ENCODE measurements at regions not wholly inside any gene's neighbourhood (a gene's known extent, or its start where the extent isn't known, plus 50 kb on each side); places are given as distances from the start of the nearest gene placed in this dataset.
"Not testable (repeated sequence)": the region's sequence is repeated elsewhere in the genome, so short reads cannot be mapped to it uniquely, and the experiment has no call there.

- ATAC-seq (no peak), DNase-seq (no peak)
- intact Hi-C loops (cut with micrococcal nuclease), result no loop called here
These were observed 592.6 kb upstream of the ADGRB3 start for GRCh38 chr6:68042339-68043121.

- DNase-seq, result no peak
- ATAC-seq, result no peak
These were observed 594.3 kb upstream of the ADGRB3 start for GRCh38 chr6:68040780-68041179.

GRCh38 chr6:68040312-68040778, 594.7 kb upstream of the ADGRB3 start:
- DNase-seq (no peak), ATAC-seq (no peak)
- intact Hi-C loops (cut with micrococcal nuclease), result no loop called here

More at GRCh38 chr6:68040780-68041179, 594.3 kb upstream of the ADGRB3 start:
- intact Hi-C loops (cut with micrococcal nuclease), result no loop called here

DNA sequence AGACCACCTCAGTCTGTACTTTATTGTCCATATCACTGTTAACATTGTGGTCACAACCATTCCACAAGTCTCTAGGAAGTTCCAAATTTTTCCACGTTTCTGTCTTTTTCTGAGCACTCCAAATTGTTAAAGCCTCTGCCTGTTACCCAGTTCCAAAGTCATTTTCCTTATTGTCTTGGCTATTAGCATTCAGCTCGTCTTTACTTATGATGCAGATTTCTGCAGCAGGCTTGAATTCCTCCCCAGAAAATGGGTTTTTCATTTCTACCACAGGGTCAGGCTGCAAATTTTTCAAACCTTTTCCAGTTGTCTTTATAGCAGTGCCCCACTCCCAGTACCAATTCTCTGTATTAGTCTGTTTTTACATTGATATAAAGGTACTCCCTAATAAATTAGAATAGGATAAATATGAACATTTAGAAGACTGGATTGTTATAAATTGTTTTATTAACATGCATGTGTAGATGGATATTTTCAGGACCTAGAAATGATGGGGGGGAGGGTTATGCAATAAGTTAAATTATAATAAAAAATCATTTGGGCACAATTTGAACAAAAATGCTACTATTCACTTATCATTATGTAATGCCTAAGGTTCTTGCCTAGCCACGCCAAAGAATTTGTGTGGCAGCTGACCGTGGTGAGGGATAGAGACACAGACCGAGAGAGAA, 595.3 kb upstream of the ADGRB3 start:
- no peak for DNase-seq
- intact Hi-C loops (cut with micrococcal nuclease), result no loop called here
- peak; percentile 53 for ATAC-seq

GRCh38 chr6:68038815-68039408, 596.2 kb upstream of the ADGRB3 start:
- DNase-seq (no peak), ATAC-seq (no peak)
- intact Hi-C loops (cut with micrococcal nuclease), result no loop called here

GRCh38 chr6:68032217-68032616, 602.9 kb upstream of the ADGRB3 start:
- ATAC-seq (no peak), DNase-seq (no peak)
- intact Hi-C loops (cut with micrococcal nuclease), result no loop called here

- DNase-seq, result no peak
- intact Hi-C loops (cut with micrococcal nuclease), result no loop called here
- no peak for ATAC-seq
These were observed 604.0 kb upstream of the ADGRB3 start for GRCh38 chr6:68031054-68031453.

- intact Hi-C loops (cut with micrococcal nuclease), result no loop called here
- no peak for DNase-seq
- no peak for ATAC-seq
These were observed 608.6 kb upstream of the ADGRB3 start for GRCh38 chr6:68026483-68026882.

DNA sequence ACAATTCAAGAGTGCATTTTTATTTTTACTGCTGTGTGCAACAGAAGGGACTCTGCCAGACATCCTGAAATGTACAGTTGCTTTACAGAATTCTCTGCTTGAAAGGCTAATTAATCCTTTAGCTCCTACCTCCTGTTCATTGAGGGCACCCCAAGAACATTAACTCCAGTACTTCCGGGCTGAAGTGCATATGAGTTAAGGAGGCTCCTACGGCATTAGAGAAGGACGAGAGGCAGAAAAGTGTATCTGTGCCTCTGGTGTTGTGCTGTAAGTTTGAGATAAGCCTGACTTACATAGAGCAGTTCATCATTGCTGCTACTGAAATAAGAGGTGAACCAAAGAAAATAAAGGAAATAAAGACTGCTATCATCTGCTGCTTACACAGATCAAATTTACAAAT, 609.3 kb upstream of the ADGRB3 start:
- DNase-seq, result no peak
- intact Hi-C loops (cut with micrococcal nuclease), result no loop called here
- no peak for ATAC-seq

GRCh38 chr6:68024570-68025269, 610.4 kb upstream of the ADGRB3 start:
- DNase-seq (no peak), ATAC-seq (no peak)
- intact Hi-C loops (cut with micrococcal nuclease), result no loop called here

- DNase-seq; ATAC-seq; intact Hi-C loops (cut with micrococcal nuclease): not testable (repeated sequence)
These were observed 612.1 kb upstream of the ADGRB3 start for GRCh38 chr6:68022968-68023367.

- ATAC-seq, result no peak
- intact Hi-C loops (cut with micrococcal nuclease), result no loop called here
- no peak for DNase-seq
These were observed 621.1 kb upstream of the ADGRB3 start for GRCh38 chr6:68013780-68014515.

GRCh38 chr6:68012822-68013221, 622.3 kb upstream of the ADGRB3 start:
- intact Hi-C loops (cut with micrococcal nuclease), result no loop called here
- ATAC-seq (no peak), DNase-seq (no peak)

DNA sequence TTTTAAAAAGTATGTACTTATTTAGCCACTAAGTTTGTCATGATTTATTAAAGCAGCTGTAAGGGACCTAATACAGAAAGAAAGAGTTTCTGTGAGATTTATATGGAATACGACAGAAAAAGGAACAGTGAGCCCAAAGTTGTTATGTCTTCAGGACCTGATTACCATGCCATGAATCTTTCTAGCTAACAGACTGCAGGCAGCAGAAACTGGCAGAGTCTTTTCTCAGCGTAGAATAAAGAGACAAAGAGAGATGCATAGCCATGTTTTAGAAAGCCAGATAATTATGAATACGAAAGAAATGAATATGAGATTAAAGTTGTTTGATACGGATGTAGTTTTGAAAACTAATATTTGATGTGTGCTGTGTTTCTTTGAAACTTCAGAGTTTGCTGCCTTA, 624.1 kb upstream of the ADGRB3 start:
- intact Hi-C loops (cut with micrococcal nuclease), result no loop called here
- DNase-seq (no peak), ATAC-seq (no peak)

GRCh38 chr6:68008445-68008844, 626.6 kb upstream of the ADGRB3 start:
- ATAC-seq (no peak), DNase-seq (no peak)
- intact Hi-C loops (cut with micrococcal nuclease), result no loop called here

DNA sequence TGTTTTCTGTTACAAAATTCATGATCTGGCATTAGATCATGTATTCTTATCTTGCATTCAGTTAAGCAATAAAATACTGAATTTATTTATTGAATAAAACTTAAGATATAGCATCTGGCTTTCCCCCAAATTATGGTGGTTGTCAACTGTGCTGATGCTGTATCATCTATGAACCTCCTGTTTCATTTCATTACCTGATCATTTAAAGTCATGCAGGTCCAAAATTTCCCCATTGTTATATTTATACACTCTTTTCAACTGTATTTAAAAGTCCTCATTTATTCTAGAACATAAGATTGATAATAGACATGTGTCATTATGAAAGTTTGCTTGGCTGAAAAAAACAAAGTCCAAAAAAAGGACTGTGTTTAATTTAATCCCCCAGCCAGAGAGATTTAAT, 627.4 kb upstream of the ADGRB3 start:
- intact Hi-C loops (cut with micrococcal nuclease), result no loop called here
- ATAC-seq (no peak), DNase-seq (no peak)

GRCh38 chr6:67986694-67987232, 648.3 kb upstream of the ADGRB3 start:
- intact Hi-C loops (cut with micrococcal nuclease), result no loop called here
- DNase-seq (no peak), ATAC-seq (no peak)

DNA sequence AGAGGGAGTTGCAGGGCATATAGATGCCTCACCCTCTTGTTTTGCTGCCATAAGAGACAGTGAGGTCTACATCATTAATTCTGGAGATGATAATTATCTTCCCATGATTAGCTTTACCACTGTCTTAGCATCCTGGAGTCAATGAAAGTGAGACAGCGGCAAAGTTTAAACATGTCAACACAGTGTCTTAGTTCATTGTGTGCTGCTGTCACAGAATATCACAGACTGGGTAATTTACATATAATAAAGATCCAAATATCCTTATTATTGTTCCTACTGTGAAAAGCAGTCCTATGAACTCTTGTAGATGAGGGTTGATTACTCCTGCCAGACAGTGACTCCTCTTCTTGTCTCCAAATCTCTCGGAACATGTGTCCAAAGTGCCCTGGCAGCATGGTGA, 658.6 kb upstream of the ADGRB3 start:
- no peak for DNase-seq
- intact Hi-C loops (cut with micrococcal nuclease), result no loop called here
- no peak for ATAC-seq

- ATAC-seq (no peak), DNase-seq (no peak)
- intact Hi-C loops (cut with micrococcal nuclease), result no loop called here
These were observed 660.2 kb upstream of the ADGRB3 start for GRCh38 chr6:67974931-67975330.

Measured in left ventricle myocardium superior (tissue), 1 donor.